BE2C (cell line): ENCODE measurements at regions not wholly inside any gene's neighbourhood (a gene's known extent, or its start where the extent isn't known, plus 50 kb on each side); places are given as distances from the start of the nearest gene placed in this dataset.

Experiments used
- DNase-seq: peaks from one replicate; pipeline ENCODE4 v3.0.0-alpha.2; 2020
- H3K27me3 ChIP-seq: fragments of 250-450 bp; sonication (Bioruptor Pico); 2 replicates; pipeline ENCODE4 v1.5.1; 2020; ENCODE audit warnings: mild to moderate bottlenecking
- H3K36me3 ChIP-seq: fragments of 250-450 bp; sonication (Bioruptor Pico); 2 replicates; pipeline ENCODE4 v1.5.1; 2020; ENCODE audit warnings: mild to moderate bottlenecking
- H3K4me1 ChIP-seq: fragments of 250-450 bp; sonication (Bioruptor Pico); 2 replicates; pipeline ENCODE4 v1.5.1; 2020
- H3K4me3 ChIP-seq: 2 replicates; pipeline ENCODE4 v1.5.1; 2011; ENCODE audit warnings: low read depth, low read length
- H3K9me3 ChIP-seq: fragments of 250-450 bp; sonication (Bioruptor Pico); 2 replicates; pipeline ENCODE4 v1.5.1; 2020
- TF ChIP-seq, protein P1 (sequence below): IDR thresholded peaks from 2 replicates; pipeline ENCODE4 v1.5.1; 2012; ENCODE audit warnings: mild to moderate bottlenecking, low read depth, low read length

DNA sequence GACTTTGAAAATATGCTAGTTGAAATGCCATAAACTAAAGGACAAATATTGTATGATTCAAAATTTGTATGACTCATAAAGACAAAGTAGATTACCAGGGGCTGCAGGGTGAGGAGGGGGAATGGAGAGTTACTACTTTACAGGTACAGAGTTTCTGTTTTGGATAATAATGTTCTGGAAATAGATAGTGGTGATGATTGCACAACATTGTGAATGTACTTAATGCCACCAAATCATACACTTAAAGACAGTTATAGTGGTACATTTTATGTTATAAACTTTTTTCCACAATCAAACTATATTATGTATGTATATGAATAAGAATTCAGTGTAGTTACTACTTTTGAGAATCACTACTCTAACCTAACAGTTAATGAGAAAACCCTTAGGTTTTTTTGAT, 368.1 kb downstream of the ZFHX3 start:
- Histone ChIP-seq H3K27me3 (no peaks in the 10 kb centered on the region), H3K36me3 (no peaks in the 10 kb centered on the region), H3K4me1 (no peaks in the 10 kb centered on the region), H3K9me3 (no peaks in the 10 kb centered on the region; the same call in 1 of the 2 replicates), H3K4me3 (no peak overlapping the region)
- no peak for DNase-seq
- TF ChIP-seq, protein P1, sequence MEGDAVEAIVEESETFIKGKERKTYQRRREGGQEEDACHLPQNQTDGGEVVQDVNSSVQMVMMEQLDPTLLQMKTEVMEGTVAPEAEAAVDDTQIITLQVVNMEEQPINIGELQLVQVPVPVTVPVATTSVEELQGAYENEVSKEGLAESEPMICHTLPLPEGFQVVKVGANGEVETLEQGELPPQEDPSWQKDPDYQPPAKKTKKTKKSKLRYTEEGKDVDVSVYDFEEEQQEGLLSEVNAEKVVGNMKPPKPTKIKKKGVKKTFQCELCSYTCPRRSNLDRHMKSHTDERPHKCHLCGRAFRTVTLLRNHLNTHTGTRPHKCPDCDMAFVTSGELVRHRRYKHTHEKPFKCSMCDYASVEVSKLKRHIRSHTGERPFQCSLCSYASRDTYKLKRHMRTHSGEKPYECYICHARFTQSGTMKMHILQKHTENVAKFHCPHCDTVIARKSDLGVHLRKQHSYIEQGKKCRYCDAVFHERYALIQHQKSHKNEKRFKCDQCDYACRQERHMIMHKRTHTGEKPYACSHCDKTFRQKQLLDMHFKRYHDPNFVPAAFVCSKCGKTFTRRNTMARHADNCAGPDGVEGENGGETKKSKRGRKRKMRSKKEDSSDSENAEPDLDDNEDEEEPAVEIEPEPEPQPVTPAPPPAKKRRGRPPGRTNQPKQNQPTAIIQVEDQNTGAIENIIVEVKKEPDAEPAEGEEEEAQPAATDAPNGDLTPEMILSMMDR = no peak

DNA sequence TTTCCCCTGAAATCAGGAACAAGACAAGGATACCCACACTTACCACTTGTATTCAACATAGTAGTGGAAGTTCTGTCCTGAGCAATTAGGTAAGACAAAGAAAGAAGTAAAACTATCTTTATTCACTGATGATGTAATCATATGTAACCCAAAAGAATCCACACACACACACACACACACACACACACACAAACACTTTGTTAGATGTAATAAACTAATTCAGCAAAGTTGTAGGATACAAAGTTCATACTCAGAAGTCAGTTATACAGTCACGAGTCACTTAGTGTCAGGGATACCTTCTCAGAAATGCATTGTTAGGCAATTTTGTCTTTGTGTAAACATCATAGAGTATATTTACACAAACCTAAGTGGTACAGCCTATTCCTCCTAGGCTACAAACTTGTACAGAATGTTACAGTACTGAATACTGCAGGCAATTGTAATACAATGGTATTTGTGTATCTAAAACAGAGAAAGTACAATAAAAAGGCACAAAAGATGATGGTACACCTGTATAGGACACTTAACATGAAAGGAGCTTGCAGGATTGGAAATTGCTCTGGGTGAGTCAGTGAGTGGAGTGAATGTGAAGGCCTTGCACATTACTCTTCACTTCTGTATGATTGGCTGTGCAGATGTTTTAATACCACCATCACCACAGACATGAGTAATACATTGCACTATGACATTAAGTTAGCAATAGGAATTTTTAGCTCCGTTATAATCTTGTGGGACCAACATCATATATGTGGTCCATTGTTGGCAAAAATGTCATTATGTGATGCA, 370.1 kb downstream of the ZFHX3 start:
- H3K27me3 ChIP-seq = no peaks in the 10 kb centered on the region
- no peak for DNase-seq
- TF ChIP-seq, protein P1 = no peak
- no peaks in the 10 kb centered on the region; the same call in 1 of the 2 replicates for H3K9me3 ChIP-seq
- no peaks in the 10 kb centered on the region for H3K36me3 ChIP-seq
- no peaks in the 10 kb centered on the region for H3K4me1 ChIP-seq
- H3K4me3 ChIP-seq = no peak overlapping the region

DNA sequence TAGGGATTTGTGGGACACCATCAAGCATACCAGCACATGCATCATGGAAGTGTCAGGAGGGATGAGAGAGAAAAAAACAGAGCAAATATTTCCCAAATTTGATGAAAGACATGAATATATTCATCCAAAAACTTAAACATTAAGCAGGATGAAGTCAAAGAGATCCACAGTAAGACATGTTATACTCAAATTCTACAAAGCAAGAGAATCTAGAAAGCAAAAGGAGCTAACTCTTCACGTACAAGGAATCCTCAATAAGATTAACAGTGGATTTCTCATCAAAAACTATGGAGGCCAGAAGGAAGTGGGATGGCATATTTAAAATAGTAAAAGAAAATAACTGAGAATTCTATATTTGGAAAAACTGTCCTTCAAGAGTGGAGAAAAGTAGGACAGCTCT, 374.8 kb downstream of the ZFHX3 start:
- no peaks in the 10 kb centered on the region; the same call in none of the 2 replicates for H3K9me3 ChIP-seq
- no peaks in the 10 kb centered on the region for H3K4me1 ChIP-seq
- H3K27me3 ChIP-seq = no peaks in the 10 kb centered on the region
- TF ChIP-seq, protein P1 = no peak
- DNase-seq = no peak
- H3K36me3 ChIP-seq = no peaks in the 10 kb centered on the region; the same call in 1 of the 2 replicates
- no peak overlapping the region for H3K4me3 ChIP-seq

DNA sequence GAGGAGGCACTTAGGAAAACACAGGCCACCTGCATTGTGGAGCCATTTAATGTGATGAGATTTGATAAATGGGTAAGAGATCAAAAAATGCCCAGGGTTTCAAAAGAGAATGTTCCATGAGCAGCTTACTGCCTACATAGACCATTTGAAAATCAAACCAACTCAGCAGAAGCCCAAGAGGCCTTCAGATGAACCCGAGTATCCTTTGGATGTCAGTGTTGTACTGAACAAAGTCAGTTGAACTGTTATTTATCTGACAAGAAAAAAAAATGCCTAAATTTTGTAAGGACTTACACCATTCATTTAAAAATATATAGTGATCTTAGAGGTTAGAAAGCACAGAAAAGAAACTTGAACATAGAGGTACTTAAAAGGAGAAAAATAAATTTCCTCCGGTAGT, 381.7 kb downstream of the ZFHX3 start:
- DNase-seq = no peak

DNA sequence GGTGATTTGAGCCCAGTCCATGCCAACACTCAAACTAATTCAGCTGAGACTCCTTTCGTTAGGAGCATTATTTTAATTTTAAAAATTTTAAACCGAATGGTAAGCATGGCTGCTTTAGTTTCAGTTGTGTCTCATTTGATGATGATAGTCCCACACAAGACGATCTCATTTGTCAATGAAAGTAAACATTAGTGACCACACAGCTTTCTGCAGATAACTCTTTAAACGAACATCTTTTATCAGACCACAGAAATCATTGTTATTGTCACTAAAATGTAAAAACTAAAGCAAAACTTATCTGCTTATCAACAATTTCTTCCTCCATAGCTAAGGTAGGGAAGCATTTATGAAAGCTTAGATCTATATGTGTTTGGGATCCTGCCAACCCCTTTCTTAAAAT, 382.2 kb downstream of the ZFHX3 start:
- peak overlapping the region; percentile 86 for H3K4me3 ChIP-seq
- no peaks in the 10 kb centered on the region for H3K27me3 ChIP-seq
- no peaks in the 10 kb centered on the region; the same call in 1 of the 2 replicates for H3K36me3 ChIP-seq
- 0 out of 2 replicates have a peak, but pooled peaks cover 4% of the 10 kb centered on the region for H3K4me1 ChIP-seq
- no peak for DNase-seq
- TF ChIP-seq, protein P1 = no peak
- no peaks in the 10 kb centered on the region for H3K9me3 ChIP-seq

More for the DNA sequence above, 381.7 kb downstream of the ZFHX3 start:
- Histone ChIP-seq H3K4me1 (0 out of 2 replicates have a peak, but pooled peaks cover 4% of the 10 kb centered on the region), H3K9me3 (no peaks in the 10 kb centered on the region), H3K36me3 (no peaks in the 10 kb centered on the region; the same call in 1 of the 2 replicates), H3K4me3 (no peak overlapping the region; the same call in 1 of the 2 replicates), H3K27me3 (no peaks in the 10 kb centered on the region)
- TF ChIP-seq, protein P1 = 0 out of 2 replicates have a peak, but pooled peaks have one; percentile 8
